ENCODE measurements at regions not wholly inside any gene's neighbourhood (a gene's known extent, or its start where the extent isn't known, plus 50 kb on each side); places are given as distances from the start of the nearest gene placed in this dataset.
"Not testable (repeated sequence)": the region's sequence is repeated elsewhere in the genome, so short reads cannot be mapped to it uniquely, and the experiment has no call there.

DNA sequence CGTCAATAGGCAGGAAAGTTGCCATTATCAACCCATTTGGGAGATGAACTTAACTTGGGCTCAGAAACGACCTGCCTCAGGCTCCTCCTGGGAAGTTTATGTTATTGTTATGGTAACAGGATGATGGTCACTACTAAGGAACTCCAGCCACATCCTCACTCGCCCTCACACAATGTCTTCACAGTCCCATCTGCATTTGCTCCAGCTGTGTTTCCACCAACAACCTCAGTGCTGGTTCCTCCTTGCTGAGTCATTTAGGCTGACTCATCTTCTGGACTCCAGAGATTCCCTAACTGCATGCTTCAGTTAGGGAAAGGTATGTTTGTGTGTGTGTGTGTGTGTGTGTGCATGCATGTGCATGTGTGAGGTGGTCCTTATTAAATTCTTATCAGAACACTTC lies 293.4 kb upstream of the BOD1L1 start:
- no peak for TF ChIP-seq CTCF (IDR thresholded peaks at IDR 0.05; ENCODE audit: insufficient read depth, low read depth, low read length, missing control alignments)
- DNase-seq (ENCODE audit: low read depth): no peak
- no peak overlapping the region for H3K4me3 ChIP-seq (ENCODE audit: low read depth, low read length)

GRCh38 chr4:13921805-13922204 lies 294.3 kb upstream of the BOD1L1 start:
- no peak for DNase-seq (ENCODE audit: low read depth)
- H3K4me3 ChIP-seq (ENCODE audit: low read depth, low read length): no peak overlapping the region
- TF ChIP-seq CTCF (IDR thresholded peaks at IDR 0.05; ENCODE audit: insufficient read depth, low read depth, low read length, missing control alignments): no peak

DNA sequence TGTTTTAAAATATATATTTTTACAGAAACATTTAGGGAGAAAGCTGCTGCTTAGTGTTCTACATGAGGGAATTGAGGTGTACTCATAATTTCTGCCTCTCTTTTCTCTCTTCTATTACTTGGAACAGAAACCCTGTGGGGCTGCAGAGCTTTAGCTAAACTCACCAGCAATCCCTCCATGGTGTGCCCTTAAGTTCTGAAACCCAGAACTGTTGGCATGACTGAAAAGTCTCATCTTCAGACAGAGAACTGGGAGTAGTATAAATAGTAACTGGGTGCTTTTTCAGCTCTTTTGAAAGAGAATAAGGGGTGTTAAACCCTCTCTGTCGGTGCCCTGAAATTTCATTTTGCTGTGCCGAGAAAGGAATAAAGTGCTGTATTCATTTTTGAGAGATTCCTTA lies 294.9 kb upstream of the BOD1L1 start:
- peak; percentile 7 for DNase-seq (ENCODE audit: low read depth)
- TF ChIP-seq CTCF (IDR thresholded peaks at IDR 0.05; ENCODE audit: insufficient read depth, low read depth, low read length, missing control alignments): no peak
- H3K4me3 ChIP-seq (ENCODE audit: low read depth, low read length): no peak overlapping the region

DNA sequence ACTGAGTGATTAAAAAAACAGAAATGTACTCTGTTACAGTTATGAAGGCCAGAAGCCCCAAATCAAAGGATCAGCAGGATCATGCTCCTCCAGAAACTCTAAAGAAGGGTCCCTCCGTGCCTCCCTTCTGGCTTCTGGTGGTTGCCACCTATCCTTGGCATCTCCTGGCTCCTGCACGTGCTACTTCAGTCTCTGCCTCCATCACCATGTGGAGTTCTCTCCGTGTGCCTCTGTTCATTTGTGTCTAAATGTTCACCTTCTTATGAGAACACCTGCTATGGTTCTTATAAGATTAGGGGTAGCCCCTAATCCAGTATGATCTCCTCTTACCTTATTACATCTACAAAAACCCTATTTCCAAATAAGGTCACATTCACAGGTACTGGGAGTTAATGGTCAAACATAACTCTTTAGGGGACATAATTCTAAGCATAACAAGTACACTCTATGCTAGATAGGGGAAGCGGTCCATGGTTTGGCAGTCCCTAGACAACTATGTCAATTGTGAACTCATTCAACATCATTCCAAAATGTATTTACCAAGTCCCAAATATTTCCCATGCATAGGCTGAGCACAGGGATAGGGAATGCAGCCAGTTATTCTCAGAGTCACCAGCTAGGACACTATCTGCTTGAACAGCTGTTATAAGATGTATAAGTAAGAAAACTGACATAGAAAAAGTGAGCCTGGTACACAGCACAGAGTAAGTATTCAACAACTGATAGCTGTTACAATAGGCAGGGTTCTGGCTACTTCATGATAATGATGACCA lies 295.5 kb upstream of the BOD1L1 start:
- no peak for TF ChIP-seq CTCF (IDR thresholded peaks at IDR 0.05; ENCODE audit: insufficient read depth, low read depth, low read length, missing control alignments)

DNA sequence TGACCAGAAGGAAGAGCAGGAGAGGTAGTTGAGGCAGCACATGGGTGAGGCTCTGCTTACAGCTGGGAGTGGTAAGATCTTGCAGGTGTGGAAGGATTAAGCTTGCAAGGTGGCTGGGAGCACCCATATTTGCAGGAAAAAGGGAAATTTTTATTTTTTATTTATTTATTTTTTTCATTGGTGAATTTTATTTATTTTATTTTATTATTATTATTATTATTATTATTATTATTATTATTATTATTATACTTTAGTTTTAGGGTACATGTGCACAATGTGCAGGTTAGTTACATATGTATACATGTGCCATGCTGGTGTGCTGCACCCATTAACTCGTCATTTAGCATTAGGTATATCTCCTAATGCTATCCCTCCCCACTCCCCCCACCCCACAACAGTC lies 297.4 kb upstream of the BOD1L1 start:
- not testable (repeated sequence) for H3K4me3 ChIP-seq (ENCODE audit: low read depth, low read length); DNase-seq (ENCODE audit: low read depth)

More for the DNA sequence above, 295.5 kb upstream of the BOD1L1 start:
- no peak for DNase-seq (ENCODE audit: low read depth)
- no peak overlapping the region for H3K4me3 ChIP-seq (ENCODE audit: low read depth, low read length)

GRCh38 chr4:13928214-13928613 lies 300.7 kb upstream of the BOD1L1 start:
- DNase-seq (ENCODE audit: low read depth): no peak
- no peak overlapping the region for H3K4me3 ChIP-seq (ENCODE audit: low read depth, low read length)
- no peak for TF ChIP-seq CTCF (IDR thresholded peaks at IDR 0.05; ENCODE audit: insufficient read depth, low read depth, low read length, missing control alignments)

GRCh38 chr4:13930155-13930554 lies 302.6 kb upstream of the BOD1L1 start:
- DNase-seq (ENCODE audit: low read depth): no peak

More at GRCh38 chr4:13930155-13930554, 302.6 kb upstream of the BOD1L1 start:
- no peak for TF ChIP-seq CTCF (IDR thresholded peaks at IDR 0.05; ENCODE audit: insufficient read depth, low read depth, low read length, missing control alignments)
- no peak overlapping the region for H3K4me3 ChIP-seq (ENCODE audit: low read depth, low read length)

Data from GM12865 (cell line).